Neural progenitor cell (in vitro differentiated cells): ENCODE measurements at regions not wholly inside any gene's neighbourhood (a gene's known extent, or its start where the extent isn't known, plus 50 kb on each side); places are given as distances from the start of the nearest gene placed in this dataset.

Source experiments
- EZH2phosphoT487 ChIP-seq: fragments of 200-600 bp; sonication (generic); IDR thresholded peaks from 2 replicates; pipeline ENCODE4 v1.6.1; 2017; ENCODE audit warnings: antibody characterized with exemption
- TF ChIP-seq, protein P1 (sequence below): fragments of 200-600 bp; sonication (generic); IDR thresholded peaks from 2 replicates; pipeline ENCODE4 v1.5.1; 2017; ENCODE audit warnings: antibody characterized with exemption, mild to moderate bottlenecking

DNA sequence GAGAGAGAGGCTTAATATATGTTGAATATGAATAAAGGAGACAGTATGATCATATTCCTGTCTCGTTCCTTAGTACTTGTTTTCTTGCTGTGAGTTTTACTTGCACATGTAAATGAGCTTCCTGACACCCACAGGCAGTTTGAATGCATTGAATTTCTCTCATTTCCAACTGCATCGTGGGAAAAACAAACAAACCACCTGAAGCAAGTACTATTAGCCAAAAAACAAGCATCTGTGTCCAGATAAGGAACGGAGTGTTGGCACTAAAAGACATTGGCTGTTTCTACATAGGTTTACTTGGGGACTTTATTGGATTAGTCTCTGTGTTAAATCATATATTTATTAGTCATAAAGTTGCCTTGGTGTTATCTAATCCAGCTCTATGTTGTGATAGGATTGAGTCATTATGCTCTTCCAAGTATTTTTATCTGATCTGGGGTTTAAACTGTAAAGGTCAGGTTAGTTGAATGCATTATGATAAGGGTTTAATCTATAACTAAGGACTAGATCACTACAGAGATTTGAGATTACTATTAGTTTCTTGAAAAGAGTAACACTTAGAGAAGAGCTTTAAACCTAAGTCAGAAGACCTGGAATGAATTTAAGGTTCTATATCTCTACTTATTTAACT is 339.0 kb upstream of the SPANXN4 start:
- TF ChIP-seq, protein P1, sequence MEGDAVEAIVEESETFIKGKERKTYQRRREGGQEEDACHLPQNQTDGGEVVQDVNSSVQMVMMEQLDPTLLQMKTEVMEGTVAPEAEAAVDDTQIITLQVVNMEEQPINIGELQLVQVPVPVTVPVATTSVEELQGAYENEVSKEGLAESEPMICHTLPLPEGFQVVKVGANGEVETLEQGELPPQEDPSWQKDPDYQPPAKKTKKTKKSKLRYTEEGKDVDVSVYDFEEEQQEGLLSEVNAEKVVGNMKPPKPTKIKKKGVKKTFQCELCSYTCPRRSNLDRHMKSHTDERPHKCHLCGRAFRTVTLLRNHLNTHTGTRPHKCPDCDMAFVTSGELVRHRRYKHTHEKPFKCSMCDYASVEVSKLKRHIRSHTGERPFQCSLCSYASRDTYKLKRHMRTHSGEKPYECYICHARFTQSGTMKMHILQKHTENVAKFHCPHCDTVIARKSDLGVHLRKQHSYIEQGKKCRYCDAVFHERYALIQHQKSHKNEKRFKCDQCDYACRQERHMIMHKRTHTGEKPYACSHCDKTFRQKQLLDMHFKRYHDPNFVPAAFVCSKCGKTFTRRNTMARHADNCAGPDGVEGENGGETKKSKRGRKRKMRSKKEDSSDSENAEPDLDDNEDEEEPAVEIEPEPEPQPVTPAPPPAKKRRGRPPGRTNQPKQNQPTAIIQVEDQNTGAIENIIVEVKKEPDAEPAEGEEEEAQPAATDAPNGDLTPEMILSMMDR, result no peak
- TF ChIP-seq EZH2phosphoT487, result no peak
